ENCODE measurements at regions not wholly inside any gene's neighbourhood (a gene's known extent, or its start where the extent isn't known, plus 50 kb on each side); places are given as distances from the start of the nearest gene placed in this dataset.

DNA sequence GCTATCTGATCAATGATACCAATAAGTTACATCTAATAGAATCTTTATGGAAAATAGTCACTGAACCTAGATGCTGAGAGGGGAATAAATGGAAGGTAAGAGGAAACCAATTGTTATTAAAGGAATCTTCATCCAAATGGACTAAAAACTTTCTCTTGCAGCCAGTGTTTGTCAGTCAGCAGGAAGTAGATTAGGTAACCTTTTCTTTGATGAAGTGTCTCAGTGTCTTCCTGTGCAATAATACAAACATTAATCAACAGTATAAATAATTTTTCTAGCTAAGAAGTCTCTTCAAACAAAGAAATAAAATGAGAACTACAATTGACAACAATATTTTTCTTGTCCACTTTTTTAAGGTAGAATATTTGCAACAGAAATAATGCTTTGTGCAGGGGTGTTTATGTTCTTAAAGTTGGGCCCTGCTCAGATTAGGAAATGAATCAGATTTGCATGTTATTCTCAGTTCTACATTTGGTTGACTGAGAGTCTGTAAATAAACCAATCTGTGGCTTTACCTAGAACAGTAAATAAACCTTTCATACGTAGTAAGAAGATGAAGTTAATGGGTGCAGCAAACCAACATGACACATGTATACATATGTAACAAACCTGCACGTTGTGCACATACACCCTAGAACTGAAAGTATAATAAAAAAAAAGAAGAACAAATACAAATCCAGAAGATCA is 391.4 kb downstream of the MRPL39 start:
- no peaks in the 10 kb centered on the region for H3K4me1 ChIP-seq
- no peaks in the 10 kb centered on the region for H3K27me3 ChIP-seq
- WGBS, 2 donors = 59 to 63% methylated on average over 2 of the region's 2 CpGs
- H3K9me3 ChIP-seq = peaks cover 0 to 1% (median 0%) of the 10 kb centered on the region in 4 donors
- no peak for TF ChIP-seq POLR2A (IDR thresholded peaks at IDR 0.05)
- no peak for TF ChIP-seq POLR2AphosphoS5 (IDR thresholded peaks at IDR 0.05)
- TF ChIP-seq, protein P1, sequence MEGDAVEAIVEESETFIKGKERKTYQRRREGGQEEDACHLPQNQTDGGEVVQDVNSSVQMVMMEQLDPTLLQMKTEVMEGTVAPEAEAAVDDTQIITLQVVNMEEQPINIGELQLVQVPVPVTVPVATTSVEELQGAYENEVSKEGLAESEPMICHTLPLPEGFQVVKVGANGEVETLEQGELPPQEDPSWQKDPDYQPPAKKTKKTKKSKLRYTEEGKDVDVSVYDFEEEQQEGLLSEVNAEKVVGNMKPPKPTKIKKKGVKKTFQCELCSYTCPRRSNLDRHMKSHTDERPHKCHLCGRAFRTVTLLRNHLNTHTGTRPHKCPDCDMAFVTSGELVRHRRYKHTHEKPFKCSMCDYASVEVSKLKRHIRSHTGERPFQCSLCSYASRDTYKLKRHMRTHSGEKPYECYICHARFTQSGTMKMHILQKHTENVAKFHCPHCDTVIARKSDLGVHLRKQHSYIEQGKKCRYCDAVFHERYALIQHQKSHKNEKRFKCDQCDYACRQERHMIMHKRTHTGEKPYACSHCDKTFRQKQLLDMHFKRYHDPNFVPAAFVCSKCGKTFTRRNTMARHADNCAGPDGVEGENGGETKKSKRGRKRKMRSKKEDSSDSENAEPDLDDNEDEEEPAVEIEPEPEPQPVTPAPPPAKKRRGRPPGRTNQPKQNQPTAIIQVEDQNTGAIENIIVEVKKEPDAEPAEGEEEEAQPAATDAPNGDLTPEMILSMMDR (IDR thresholded peaks at IDR 0.05) = no peak
- no peak for TF ChIP-seq EP300 (IDR thresholded peaks at IDR 0.05)
- H3K4me3 ChIP-seq = no peak overlapping the region
- DNase-seq = no peak
- no peaks in the 10 kb centered on the region for H3K36me3 ChIP-seq
- no peak for ATAC-seq (ENCODE audit: low FRiP score in 2 of 2)
- H3K27ac ChIP-seq = no peak overlapping the region

DNA sequence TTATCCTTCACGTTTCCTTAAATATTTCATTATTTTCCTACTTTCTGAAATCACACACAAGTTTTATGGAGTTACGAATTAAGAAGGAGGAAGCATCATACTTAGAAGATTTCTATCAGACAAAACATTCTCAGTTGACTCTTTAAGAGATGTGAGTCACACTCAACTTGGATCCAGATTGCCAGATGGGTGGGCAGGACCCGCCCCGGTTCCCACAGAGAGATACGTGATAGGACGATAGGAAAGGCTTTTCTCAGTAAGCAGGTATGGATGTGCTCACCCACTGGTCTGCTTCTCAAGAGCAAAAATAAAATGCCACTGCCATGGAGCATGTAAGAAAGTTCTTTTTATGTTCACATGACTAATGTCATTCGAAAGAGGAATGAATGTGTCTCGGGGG is 392.6 kb downstream of the MRPL39 start:
- Histone ChIP-seq H3K4me1 (no peaks in the 10 kb centered on the region), H3K27me3 (no peaks in the 10 kb centered on the region), H3K27ac (no peak overlapping the region), H3K9me3 (no peaks in the 10 kb centered on the region), H3K36me3 (no peaks in the 10 kb centered on the region), H3K4me3 (no peak overlapping the region)
- no peak for DNase-seq
- TF ChIP-seq POLR2A (IDR thresholded peaks at IDR 0.05) (no peak), EP300 (IDR thresholded peaks at IDR 0.05) (no peak), POLR2AphosphoS5 (IDR thresholded peaks at IDR 0.05) (no peak)
- TF ChIP-seq, protein P1 (IDR thresholded peaks at IDR 0.05) = no peak
- 85 to 86% methylated on average over 8 of the region's 8 CpGs for WGBS, 2 donors
- no peak for ATAC-seq (ENCODE audit: low FRiP score in 2 of 2)

DNA sequence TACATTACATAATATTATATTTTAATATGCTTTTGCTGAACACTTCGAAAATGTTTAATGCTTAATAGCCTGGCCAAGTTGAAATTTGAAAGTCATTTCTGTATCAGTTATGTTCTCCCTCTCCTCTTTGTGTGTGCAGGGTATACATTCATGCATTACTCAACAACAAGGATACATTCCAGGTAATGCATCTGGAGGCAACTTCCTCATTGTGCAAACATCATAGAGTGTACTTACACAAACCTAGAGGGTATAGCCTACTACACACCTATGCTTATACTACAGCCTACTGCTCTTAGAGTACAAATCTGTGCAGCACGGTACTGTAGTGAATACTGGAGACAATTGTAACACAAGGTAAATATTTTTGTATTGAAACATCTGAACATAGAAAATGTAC is 407.3 kb downstream of the MRPL39 start:
- Histone ChIP-seq H3K4me3 (no peak overlapping the region), H3K27ac (no peak overlapping the region), H3K36me3 (no peaks in the 10 kb centered on the region), H3K27me3 (no peaks in the 10 kb centered on the region), H3K4me1 (no peaks in the 10 kb centered on the region), H3K9me3 (no peaks in the 10 kb centered on the region)
- DNase-seq = no peak
- no peak for ATAC-seq (ENCODE audit: low FRiP score in 2 of 2)
- 77 to 83% methylated on average over 2 of the region's 2 CpGs for WGBS, 2 donors
- TF ChIP-seq EP300 (IDR thresholded peaks at IDR 0.05) (no peak), POLR2A (IDR thresholded peaks at IDR 0.05) (no peak), POLR2AphosphoS5 (IDR thresholded peaks at IDR 0.05) (no peak)
- TF ChIP-seq, protein P1 (IDR thresholded peaks at IDR 0.05) = no peak

DNA sequence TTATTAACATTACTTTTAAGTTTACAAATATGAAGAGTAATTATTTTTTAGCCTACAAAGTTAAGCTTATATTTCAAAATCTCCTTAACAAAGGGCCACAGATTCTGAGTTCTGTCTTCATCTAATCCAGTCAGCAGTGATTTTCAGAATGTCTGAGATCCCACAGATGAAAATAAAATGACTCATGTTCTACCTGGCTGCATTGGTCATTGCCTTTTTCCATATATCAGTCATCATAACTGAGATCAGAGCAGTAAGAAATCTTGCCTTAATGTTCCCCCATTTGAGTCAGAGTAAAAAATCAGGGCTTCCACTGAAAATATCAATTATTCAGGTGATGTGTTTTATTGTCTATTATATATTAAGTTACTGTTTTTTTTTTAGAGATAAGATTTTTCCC is 416.1 kb downstream of the MRPL39 start:
- ATAC-seq (ENCODE audit: low FRiP score in 2 of 2) = no peak
- H3K27ac ChIP-seq = no peak overlapping the region
- H3K4me1 ChIP-seq = no peaks in the 10 kb centered on the region
- no peak for TF ChIP-seq POLR2A (IDR thresholded peaks at IDR 0.05)
- TF ChIP-seq POLR2AphosphoS5 (IDR thresholded peaks at IDR 0.05) = no peak
- no peak for TF ChIP-seq EP300 (IDR thresholded peaks at IDR 0.05)
- TF ChIP-seq, protein P1 (IDR thresholded peaks at IDR 0.05) = no peak
- no peaks in the 10 kb centered on the region for H3K36me3 ChIP-seq
- no peaks in the 10 kb centered on the region for H3K27me3 ChIP-seq
- no peaks in the 10 kb centered on the region for H3K9me3 ChIP-seq
- H3K4me3 ChIP-seq = no peak overlapping the region
- DNase-seq = no peak

DNA sequence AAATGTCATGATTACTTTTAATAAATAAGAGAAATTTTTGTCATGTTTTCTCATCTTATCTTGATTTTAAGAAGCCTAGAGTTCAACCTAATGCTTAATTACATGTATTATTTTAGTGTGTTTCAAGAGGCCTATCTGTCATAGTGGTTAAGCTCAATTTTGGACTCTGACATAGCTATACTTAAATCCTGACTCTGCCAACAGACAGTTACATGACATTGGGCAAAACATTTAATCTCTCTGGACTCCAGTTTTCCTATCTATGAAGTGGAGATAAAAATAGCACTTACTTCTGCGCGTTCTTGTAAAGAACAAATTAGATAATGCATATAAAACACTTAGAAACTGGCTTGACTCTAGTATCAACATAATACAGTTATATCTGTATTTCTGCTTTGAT is 417.8 kb downstream of the MRPL39 start:
- WGBS, 2 donors = 80 to 87% methylated on average over 2 of the region's 2 CpGs
- Histone ChIP-seq H3K27me3 (no peaks in the 10 kb centered on the region), H3K9me3 (no peaks in the 10 kb centered on the region), H3K36me3 (no peaks in the 10 kb centered on the region), H3K4me1 (no peaks in the 10 kb centered on the region), H3K27ac (no peak overlapping the region), H3K4me3 (no peak overlapping the region)
- TF ChIP-seq, protein P1 (IDR thresholded peaks at IDR 0.05) = no peak
- TF ChIP-seq POLR2A (IDR thresholded peaks at IDR 0.05) = no peak
- TF ChIP-seq POLR2AphosphoS5 (IDR thresholded peaks at IDR 0.05) = no peak
- no peak for TF ChIP-seq EP300 (IDR thresholded peaks at IDR 0.05)
- no peak for DNase-seq
- ATAC-seq (ENCODE audit: low FRiP score in 2 of 2) = no peak
